Amygdala (tissue), 56 donors: ENCODE measurements at regions not wholly inside any gene's neighbourhood (a gene's known extent, or its start where the extent isn't known, plus 50 kb on each side); places are given as distances from the start of the nearest gene placed in this dataset.
"Not testable (repeated sequence)": the region's sequence is repeated elsewhere in the genome, so short reads cannot be mapped to it uniquely, and the experiment has no call there.

Source experiments
- DNase-seq, 56 donors: peaks; one replicate each; lab custom pipeline; 2025; lab: John Stamatoyannopoulos, UW

DNA sequence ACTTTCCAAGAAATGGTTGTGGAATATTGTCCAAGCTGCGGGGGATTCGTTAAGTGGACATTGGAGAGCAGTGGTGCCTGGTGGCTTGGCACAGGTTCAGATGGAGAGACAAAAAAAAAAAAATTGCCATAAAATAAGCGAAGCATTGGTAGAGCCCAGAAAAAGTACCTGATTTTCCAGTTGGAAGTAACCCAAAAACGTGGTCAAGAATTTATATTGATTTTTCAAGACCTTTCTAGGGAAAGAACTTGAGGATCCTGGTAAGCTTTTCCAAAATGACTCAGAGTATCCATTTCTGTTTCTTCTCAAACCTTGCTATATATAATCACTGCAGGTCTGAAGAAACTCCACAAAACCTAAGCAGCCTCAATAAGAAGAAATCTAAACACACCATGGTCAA lies 94.6 kb downstream of the ING1 start:
- no peak for DNase-seq

DNA sequence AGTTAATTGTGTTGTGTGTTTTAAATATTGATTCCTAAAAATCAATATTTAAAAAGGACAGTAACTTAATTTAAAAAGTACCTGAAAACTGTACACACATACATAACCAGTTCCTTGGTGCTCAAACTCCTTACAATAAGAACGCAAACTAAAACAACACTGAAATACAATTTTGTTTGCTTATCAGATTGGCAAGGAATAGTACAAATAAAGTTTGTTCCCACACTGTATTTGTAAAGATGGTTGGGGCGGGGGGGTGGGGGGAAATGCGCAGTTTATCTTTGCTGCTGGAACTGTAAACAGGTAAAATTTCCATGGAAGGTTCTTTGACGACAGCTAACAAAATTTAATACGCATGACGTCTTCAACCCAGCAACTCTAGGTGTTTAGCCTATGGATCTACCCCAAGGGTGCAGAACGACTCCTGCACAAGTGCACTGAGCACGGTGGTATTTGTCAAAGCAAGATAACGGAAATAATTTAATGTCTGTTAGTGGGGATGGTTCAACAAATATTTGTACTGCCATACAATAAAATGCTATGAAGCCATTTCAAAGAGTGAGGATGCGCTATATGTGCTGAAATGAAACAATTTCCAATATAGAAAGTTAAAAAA lies 96.5 kb downstream of the ING1 start:
- no peak for DNase-seq

- no peak for DNase-seq
Measured at GRCh38 chr13:110811008-110811720, 97.7 kb downstream of the ING1 start.

GRCh38 chr13:110811771-110812120 lies 98.2 kb downstream of the ING1 start:
- no peak for DNase-seq

- DNase-seq, result peak in 2 of 56 donors; percentile 18 to 21
Measured at GRCh38 chr13:110812121-110812868, 98.8 kb downstream of the ING1 start.

DNA sequence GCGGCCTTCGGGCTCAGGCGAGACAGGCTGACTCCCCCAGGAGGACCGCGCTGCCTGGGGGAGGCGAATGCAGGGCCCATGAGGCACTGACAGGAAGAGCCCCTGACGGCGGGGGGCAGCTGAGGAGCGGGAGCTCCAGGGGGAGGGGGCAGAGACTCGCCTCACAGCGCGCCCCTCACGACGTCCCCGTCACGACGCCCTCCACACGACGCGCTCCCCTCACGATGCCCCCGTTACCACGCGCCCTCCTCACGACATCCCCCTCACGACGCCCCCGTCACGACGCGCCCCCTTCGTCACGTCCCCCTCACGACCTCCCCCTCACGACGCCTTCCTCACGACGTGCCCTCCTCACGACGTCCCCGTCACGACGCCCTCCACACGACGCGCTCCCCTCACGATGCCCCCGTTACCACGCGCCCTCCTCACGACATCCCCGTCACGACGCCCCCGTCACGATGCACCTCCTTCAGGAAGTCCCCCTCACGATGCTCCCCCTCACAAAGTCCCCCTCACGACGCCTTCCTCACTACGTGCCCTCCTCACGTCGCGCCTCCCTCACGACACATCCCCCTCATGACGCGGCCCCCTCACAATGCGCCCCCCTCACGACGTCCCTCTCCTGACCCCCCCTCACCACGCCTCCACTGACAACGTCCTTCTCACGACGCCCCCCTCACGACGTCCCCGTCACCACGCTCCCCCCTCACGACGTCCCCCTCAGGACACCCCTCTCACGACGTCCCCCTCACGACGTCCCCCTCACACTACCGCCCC lies 99.6 kb downstream of the ING1 start:
- no peak for DNase-seq

DNA sequence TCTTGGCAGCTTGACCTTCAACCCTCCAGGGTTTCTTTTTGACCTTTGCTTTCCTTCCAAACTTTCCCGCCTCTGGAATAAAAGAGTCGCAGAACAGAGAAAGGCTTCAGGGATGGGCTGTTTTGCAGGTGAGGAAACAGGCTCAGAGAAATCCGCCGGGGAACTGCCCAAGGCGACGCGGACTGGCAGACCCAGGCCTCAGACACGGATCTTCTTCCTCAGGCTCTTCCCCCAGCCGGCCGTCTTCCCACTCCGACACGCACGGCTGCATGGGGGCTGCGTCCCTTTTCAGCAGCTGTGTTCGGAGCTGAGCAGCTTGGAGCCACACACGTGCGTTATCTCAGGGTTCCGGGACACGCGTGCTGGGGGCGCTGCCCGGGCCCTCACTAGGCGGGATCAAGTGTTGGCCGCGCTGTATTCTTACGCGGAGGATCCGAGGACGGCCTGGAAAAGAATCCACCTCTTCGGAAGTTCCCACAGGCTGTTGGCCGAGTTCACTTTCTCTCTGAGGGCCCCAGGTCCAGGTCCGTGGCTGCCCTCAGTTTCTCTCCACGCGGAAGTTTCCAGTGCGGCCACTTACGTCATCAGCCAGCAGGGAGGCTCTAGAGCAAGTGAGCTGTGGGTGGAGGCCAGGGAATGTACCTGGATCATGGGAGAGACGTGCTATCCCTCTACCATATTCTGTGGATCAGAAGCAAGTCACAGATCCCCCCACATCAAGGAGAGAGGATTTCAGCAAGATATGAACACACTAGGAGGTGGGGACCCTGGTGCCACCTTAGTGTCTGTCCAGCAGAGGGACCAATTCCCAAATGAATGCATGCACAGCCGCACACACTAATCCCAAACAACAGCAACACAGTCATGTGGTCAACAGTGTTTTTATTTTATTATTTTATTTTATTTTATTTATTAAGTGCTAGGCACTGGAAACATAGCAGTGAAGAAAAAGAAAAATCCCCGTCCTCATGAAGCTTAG lies 100.4 kb downstream of the ING1 start:
- no peak for DNase-seq

DNA sequence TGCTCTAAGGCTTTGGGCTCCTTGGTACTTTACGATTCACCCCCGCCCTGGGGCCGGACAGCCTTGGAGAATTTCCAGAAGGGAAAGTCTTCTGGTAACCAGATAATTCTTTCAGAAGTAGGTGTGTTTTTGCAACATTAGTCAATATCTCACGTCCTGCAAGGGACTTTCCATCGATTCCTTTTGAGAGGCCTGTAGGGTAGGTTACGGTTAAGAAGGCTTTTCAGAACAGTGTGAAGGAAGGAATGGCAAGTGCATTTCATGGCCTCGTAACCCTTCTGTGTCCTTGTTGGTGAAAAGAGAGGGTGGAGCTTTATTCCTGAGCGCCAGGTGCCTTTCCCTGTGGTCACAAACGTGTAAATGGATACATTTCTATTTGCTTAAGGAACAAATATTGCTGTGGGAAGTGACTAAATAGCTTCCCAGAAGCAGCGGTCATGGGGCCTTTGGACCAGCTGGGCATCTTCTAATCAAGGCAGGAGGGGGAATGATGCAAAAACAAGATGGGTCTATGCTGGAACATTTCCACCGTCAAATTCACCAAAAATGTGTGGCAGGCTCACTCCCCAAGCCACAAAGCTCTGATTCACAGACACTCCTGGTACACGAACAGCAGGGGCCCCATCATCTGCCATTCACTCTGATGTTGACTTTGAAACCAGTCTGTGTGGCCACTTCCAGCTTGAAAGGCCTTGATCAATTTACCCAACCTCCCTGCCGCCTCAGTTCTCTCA lies 99.2 kb downstream of the ANKRD10 start:
- DNase-seq, result no peak

GRCh38 chr13:110816500-110816899 lies 98.4 kb downstream of the ANKRD10 start:
- DNase-seq, result peak in 20 of 56 donors; percentile 10 to 74 (median 28)

DNA sequence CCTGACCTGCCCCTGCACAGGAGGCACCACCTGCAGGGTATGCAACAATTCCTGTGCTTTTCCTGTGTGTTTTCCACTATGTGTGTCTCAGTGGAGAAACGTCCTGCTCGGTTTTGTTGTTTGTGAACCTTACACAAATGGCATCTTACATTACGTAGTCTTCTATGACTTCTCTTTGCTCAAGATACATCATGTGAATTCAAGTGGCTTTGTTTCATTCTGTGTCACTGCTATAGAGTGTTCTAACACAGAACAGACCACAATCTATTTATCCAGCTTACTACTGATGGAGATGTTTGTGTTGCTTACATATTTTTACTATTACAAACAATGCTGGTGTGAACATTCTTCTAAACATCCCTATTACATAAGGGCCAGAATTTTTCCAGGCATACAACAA lies 97.7 kb downstream of the ANKRD10 start:
- DNase-seq, result no peak

- DNase-seq, result no peak
Measured at GRCh38 chr13:110818747-110819146, 96.1 kb downstream of the ANKRD10 start.

DNA sequence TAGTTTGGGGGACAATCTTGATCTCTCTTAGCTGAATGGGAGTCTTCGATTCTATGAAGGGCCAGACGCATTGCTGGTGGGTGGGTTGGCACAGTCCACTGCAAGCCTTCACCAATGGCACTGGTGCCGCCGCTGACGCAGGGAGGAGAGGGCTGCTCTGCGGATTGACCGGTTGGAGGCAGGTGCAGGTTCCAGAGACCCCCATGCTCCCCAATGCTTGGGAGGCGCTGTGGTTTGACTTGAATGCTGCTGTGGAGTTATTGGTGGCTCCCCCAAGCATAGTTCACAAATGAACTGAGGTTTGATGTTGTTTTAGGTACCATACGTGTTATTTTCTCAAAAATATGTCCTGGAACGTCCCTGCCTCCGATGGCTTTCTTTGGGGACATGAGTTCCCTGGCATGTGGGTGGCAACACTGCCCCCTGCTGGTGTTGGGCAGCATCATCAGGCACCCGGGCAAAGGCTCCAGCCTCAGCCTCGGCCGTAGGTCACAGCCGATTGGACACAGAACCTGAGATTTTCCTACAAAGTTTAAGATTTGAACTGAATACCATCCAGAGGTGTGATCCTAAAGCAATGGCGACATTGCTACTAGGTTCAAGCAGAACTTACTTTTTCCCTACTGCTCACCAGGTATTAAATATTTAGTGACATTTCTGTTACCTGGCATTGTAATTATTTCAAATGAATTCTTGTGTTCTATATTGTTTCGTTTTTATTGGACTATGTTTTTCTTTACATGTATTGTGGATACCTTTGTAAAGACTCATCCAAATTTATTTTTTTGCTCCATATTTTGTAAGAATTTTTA lies 95.5 kb downstream of the ANKRD10 start:
- peak in 46 of 56 donors; percentile 14 to 82 (median 56) for DNase-seq

GRCh38 chr13:110820322-110820721 lies 94.5 kb downstream of the ANKRD10 start:
- DNase-seq, result no peak

DNA sequence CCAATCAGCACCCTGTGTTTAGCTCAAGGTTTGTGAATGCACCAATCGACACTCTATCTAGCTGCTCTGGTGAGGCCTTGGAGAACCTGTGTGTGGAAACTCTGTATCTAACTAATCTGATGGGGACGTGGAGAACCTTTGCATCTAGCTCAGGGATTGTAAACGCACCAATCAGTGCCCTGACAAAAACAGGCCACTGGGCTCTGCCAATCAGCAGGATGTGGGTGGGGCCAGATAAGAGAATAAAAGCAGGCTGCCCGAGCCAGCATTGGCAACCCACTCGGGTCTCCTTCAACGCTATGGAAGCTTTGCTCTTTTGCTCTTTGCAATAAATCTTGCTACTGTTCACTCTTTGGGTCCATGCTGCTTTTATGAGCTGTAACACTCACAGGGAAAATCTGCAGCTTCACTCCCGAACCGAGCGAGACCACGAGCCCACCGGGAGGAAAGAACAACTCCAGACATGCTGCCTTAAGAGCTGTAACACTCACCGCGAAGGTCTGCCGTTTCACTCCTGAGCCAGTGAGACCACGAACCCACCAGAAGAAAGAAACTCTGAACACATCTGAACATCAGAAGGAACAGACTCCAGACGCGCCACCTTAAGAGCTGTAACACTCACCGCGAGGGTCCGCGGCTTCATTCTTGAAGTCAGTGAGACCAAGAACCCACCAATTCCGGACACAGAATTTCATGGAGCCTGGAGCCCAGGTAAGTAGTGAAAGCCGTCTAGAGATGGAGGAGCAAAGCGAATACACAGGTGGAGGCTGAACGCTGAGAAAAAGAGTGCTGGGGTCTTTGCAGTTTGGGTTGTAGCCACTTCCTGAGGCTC lies 92.8 kb downstream of the ANKRD10 start:
- DNase-seq, result not testable (repeated sequence)

DNA sequence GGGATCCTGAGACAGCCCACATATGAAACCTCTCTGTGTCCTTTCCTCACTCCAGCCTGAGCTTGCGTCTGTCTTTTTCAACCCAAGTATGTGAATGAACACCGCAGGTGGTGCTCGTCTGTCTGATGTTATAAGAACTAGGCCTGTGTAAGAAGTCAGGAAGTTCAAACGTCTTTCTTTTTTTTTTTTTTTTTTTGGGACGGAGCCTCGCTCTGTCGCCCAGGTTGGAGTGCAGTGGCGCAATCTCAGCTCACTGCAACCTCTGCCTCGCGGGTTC lies 92.3 kb downstream of the ANKRD10 start:
- DNase-seq, result no peak

GRCh38 chr13:110824702-110825300 lies 90.1 kb downstream of the ANKRD10 start:
- no peak for DNase-seq

DNA sequence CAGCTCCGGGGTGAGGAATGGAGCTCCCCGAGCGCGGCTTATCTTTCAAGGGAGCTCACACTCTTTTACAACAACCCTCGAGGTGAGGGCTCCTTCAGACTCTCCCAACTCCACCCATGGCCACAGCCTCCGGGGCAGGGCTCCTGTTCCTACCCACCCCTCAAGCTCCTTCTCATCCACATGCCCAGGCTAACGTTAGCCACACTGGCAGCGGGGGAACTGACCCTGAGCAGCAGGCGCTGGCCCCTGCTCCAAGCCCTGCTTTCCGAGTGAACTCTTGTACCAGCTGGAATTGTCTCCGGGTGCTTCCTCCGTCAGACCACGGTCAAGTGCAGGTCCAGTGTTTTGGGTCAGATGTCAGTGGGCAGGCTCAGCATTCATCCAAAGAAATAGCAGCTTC lies 89.4 kb downstream of the ANKRD10 start:
- DNase-seq, result no peak
